ENCODE measurements at regions not wholly inside any gene's neighbourhood (a gene's known extent, or its start where the extent isn't known, plus 50 kb on each side); places are given as distances from the start of the nearest gene placed in this dataset.

GRCh38 chr3:3714572-3714971 lies 84.7 kb upstream of the LRRN1 start:
- Histone ChIP-seq H3K27me3 (no peaks in the 10 kb centered on the region), H3K4me3 (no peak overlapping the region), H3K9me3 (replicated peaks in 1 of 11) (peaks cover 0 to 12% (median 0%) of the 10 kb centered on the region in 11 experiments; a peak in 4 of 22 replicates), H3K27ac (no peak overlapping the region), H4K20me1 (no peaks in the 10 kb centered on the region), H3K4me1 (no peaks in the 10 kb centered on the region), H3K9ac (no peak overlapping the region), H3K4me2 (no peak overlapping the region), H3K36me3 (no peaks in the 10 kb centered on the region)
- TF ChIP-seq Cebpa-rat (IDR thresholded peaks at IDR 0.05), result no peak

- Histone ChIP-seq H3K27ac (no peak overlapping the region), H3K9ac (no peak overlapping the region), H3K36me3 (no peaks in the 10 kb centered on the region), H4K20me1 (no peaks in the 10 kb centered on the region), H3K9me3 (replicated peaks in 1 of 11) (peaks cover 0 to 12% (median 0%) of the 10 kb centered on the region in 11 experiments; a peak in 4 of 22 replicates), H3K4me1 (no peaks in the 10 kb centered on the region), H3K27me3 (no peaks in the 10 kb centered on the region), H3K4me2 (no peak overlapping the region), H3K4me3 (no peak overlapping the region)
- TF ChIP-seq Cebpa-rat (IDR thresholded peaks at IDR 0.05), result no peak
Observed at GRCh38 chr3:3712971-3713370, 86.3 kb upstream of the LRRN1 start.

GRCh38 chr3:3708769-3709115 lies 90.5 kb upstream of the LRRN1 start:
- Histone ChIP-seq H3K36me3 (no peaks in the 10 kb centered on the region), H3K4me2 (no peak overlapping the region), H3K27me3 (no peaks in the 10 kb centered on the region), H3K4me1 (no peaks in the 10 kb centered on the region), H4K20me1 (no peaks in the 10 kb centered on the region), H3K9ac (no peak overlapping the region), H3K27ac (no peak overlapping the region), H3K4me3 (no peak overlapping the region), H3K9me3 (replicated peaks in 1 of 11) (peaks cover 0 to 13% (median 0%) of the 10 kb centered on the region in 11 experiments; a peak in 4 of 22 replicates)
- TF ChIP-seq Cebpa-rat (IDR thresholded peaks at IDR 0.05), result no peak

- Histone ChIP-seq H3K4me2 (no peak overlapping the region), H4K20me1 (no peaks in the 10 kb centered on the region), H3K4me3 (no peak overlapping the region), H3K27me3 (no peaks in the 10 kb centered on the region), H3K9ac (no peak overlapping the region), H3K9me3 (replicated peaks in 1 of 11) (peaks cover 0 to 16% (median 0%) of the 10 kb centered on the region in 11 experiments; a peak in 4 of 22 replicates), H3K4me1 (no peaks in the 10 kb centered on the region), H3K27ac (no peak overlapping the region), H3K36me3 (no peaks in the 10 kb centered on the region)
- no peak for TF ChIP-seq Cebpa-rat (IDR thresholded peaks at IDR 0.05)
Observed at GRCh38 chr3:3707858-3708768, 91.1 kb upstream of the LRRN1 start.

- Histone ChIP-seq H3K27ac (no peak overlapping the region), H3K4me3 (no peak overlapping the region), H3K9me3 (replicated peaks in 1 of 11) (peaks cover 0 to 6% (median 0%) of the 10 kb centered on the region in 11 experiments; a peak in 3 of 22 replicates), H3K9ac (no peak overlapping the region), H3K4me1 (no peaks in the 10 kb centered on the region), H4K20me1 (no peaks in the 10 kb centered on the region), H3K27me3 (no peaks in the 10 kb centered on the region), H3K4me2 (no peak overlapping the region), H3K36me3 (no peaks in the 10 kb centered on the region)
- TF ChIP-seq Cebpa-rat (IDR thresholded peaks at IDR 0.05), result no peak
Observed at GRCh38 chr3:3705090-3705775, 94.0 kb upstream of the LRRN1 start.

GRCh38 chr3:3701949-3702348 lies 97.3 kb upstream of the LRRN1 start:
- H3K9ac ChIP-seq, result no peak overlapping the region
- no peak for TF ChIP-seq Cebpa-rat (IDR thresholded peaks at IDR 0.05)
- no peaks in the 10 kb centered on the region for H3K36me3 ChIP-seq
- H3K4me3 ChIP-seq, result no peak overlapping the region
- no peaks in the 10 kb centered on the region for H3K27me3 ChIP-seq
- H3K4me1 ChIP-seq, result no peaks in the 10 kb centered on the region
- no peak overlapping the region for H3K4me2 ChIP-seq
- no peak overlapping the region for H3K27ac ChIP-seq
- H4K20me1 ChIP-seq, result no peaks in the 10 kb centered on the region
- peaks cover 0 to 6% (median 0%) of the 10 kb centered on the region in 11 experiments; a peak in 1 of 22 replicates for H3K9me3 ChIP-seq (replicated peaks in 1 of 11)

- H3K27me3 ChIP-seq, result no peaks in the 10 kb centered on the region
- H3K9me3 ChIP-seq (replicated peaks in 1 of 11), result peaks cover 0 to 6% (median 0%) of the 10 kb centered on the region in 11 experiments; a peak in 1 of 22 replicates
- H3K36me3 ChIP-seq, result no peaks in the 10 kb centered on the region
- H3K27ac ChIP-seq, result no peak overlapping the region
- H3K4me2 ChIP-seq, result no peak overlapping the region
- H3K4me3 ChIP-seq, result no peak overlapping the region
- no peak overlapping the region for H3K9ac ChIP-seq
- H4K20me1 ChIP-seq, result no peaks in the 10 kb centered on the region
- no peak for TF ChIP-seq Cebpa-rat (IDR thresholded peaks at IDR 0.05)
- H3K4me1 ChIP-seq, result no peaks in the 10 kb centered on the region
Observed at GRCh38 chr3:3699816-3700633, 99.2 kb upstream of the LRRN1 start.

GRCh38 chr3:3699407-3699806 lies 99.8 kb upstream of the LRRN1 start:
- no peak overlapping the region for H3K4me2 ChIP-seq
- no peak overlapping the region for H3K27ac ChIP-seq
- H3K9ac ChIP-seq, result no peak overlapping the region
- H3K4me1 ChIP-seq, result no peaks in the 10 kb centered on the region
- H3K27me3 ChIP-seq, result no peaks in the 10 kb centered on the region
- H3K4me3 ChIP-seq, result no peak overlapping the region
- no peaks in the 10 kb centered on the region for H3K36me3 ChIP-seq
- no peak for TF ChIP-seq Cebpa-rat (IDR thresholded peaks at IDR 0.05)
- H3K9me3 ChIP-seq (replicated peaks in 1 of 11), result peaks cover 0 to 6% (median 0%) of the 10 kb centered on the region in 11 experiments; a peak in 1 of 22 replicates
- no peaks in the 10 kb centered on the region for H4K20me1 ChIP-seq

GRCh38 chr3:3696345-3696744 lies 102.9 kb upstream of the LRRN1 start:
- Histone ChIP-seq H3K4me3 (no peak overlapping the region), H3K4me2 (no peak overlapping the region), H4K20me1 (no peaks in the 10 kb centered on the region), H3K27me3 (no peaks in the 10 kb centered on the region), H3K27ac (no peak overlapping the region), H3K9ac (no peak overlapping the region), H3K4me1 (no peaks in the 10 kb centered on the region), H3K9me3 (replicated peaks in 1 of 11) (peaks cover 0 to 9% (median 0%) of the 10 kb centered on the region in 11 experiments; a peak in 2 of 22 replicates), H3K36me3 (no peaks in the 10 kb centered on the region)
- TF ChIP-seq Cebpa-rat (IDR thresholded peaks at IDR 0.05), result no peak
